ENCODE measurements at regions not wholly inside any gene's neighbourhood (a gene's known extent, or its start where the extent isn't known, plus 50 kb on each side); places are given as distances from the start of the nearest gene placed in this dataset.

GRCh38 chr16:56140645-56141044 lies 50.6 kb upstream of the GNAO1 start:
- H3K4me3 ChIP-seq (replicated peaks in 1 of 2; ENCODE audit: low read depth in 2 of 2, low read length in 2 of 2), result no peak overlapping the region
- DNase-seq (ENCODE audit: low read depth in 2 of 2), result no peak
- no peak for TF ChIP-seq CTCF (IDR thresholded peaks at IDR 0.05; ENCODE audit: low read depth, low read length)

- DNase-seq (ENCODE audit: low read depth in 2 of 2), result no peak
- no peak overlapping the region for H3K4me3 ChIP-seq (replicated peaks in 1 of 2; ENCODE audit: low read depth in 2 of 2, low read length in 2 of 2)
- no peak for TF ChIP-seq CTCF (IDR thresholded peaks at IDR 0.05; ENCODE audit: low read depth, low read length)
Measured at GRCh38 chr16:56137269-56137668, 54.0 kb upstream of the GNAO1 start.

- no peak for TF ChIP-seq CTCF (IDR thresholded peaks at IDR 0.05; ENCODE audit: low read depth, low read length)
- H3K4me3 ChIP-seq (replicated peaks in 1 of 2; ENCODE audit: low read depth in 2 of 2, low read length in 2 of 2), result no peak overlapping the region
- no peak for DNase-seq (ENCODE audit: low read depth in 2 of 2)
Measured at GRCh38 chr16:56136256-56136655, 55.0 kb upstream of the GNAO1 start.

GRCh38 chr16:56134790-56135189 lies 56.5 kb upstream of the GNAO1 start:
- H3K4me3 ChIP-seq (replicated peaks in 1 of 2; ENCODE audit: low read depth in 2 of 2, low read length in 2 of 2), result no peak overlapping the region
- TF ChIP-seq CTCF (IDR thresholded peaks at IDR 0.05; ENCODE audit: low read depth, low read length), result no peak
- DNase-seq (ENCODE audit: low read depth in 2 of 2), result no peak

GRCh38 chr16:56125922-56126321 lies 65.4 kb upstream of the GNAO1 start:
- DNase-seq (ENCODE audit: low read depth in 2 of 2), result no peak
- H3K4me3 ChIP-seq (replicated peaks in 1 of 2; ENCODE audit: low read depth in 2 of 2, low read length in 2 of 2), result no peak overlapping the region
- TF ChIP-seq CTCF (IDR thresholded peaks at IDR 0.05; ENCODE audit: low read depth, low read length), result no peak

GRCh38 chr16:56122251-56122650 lies 69.0 kb upstream of the GNAO1 start:
- H3K4me3 ChIP-seq (replicated peaks in 1 of 2; ENCODE audit: low read depth in 2 of 2, low read length in 2 of 2), result no peak overlapping the region
- TF ChIP-seq CTCF (IDR thresholded peaks at IDR 0.05; ENCODE audit: low read depth, low read length), result no peak
- no peak for DNase-seq (ENCODE audit: low read depth in 2 of 2)

- no peak for TF ChIP-seq CTCF (IDR thresholded peaks at IDR 0.05; ENCODE audit: low read depth, low read length)
- no peak for DNase-seq (ENCODE audit: low read depth in 2 of 2)
- H3K4me3 ChIP-seq (replicated peaks in 1 of 2; ENCODE audit: low read depth in 2 of 2, low read length in 2 of 2), result no peak overlapping the region
Measured at GRCh38 chr16:56121156-56121500, 70.2 kb upstream of the GNAO1 start.

All from cardiac fibroblast (primary cell).